Stimulated activated CD8-positive, alpha-beta memory T cell treated with anti-CD3 and anti-CD28 coated beads, Interleukin-4, amount 100 ng/mL, for 48 hours (primary cell): ENCODE measurements at regions not wholly inside any gene's neighbourhood (a gene's known extent, or its start where the extent isn't known, plus 50 kb on each side); places are given as distances from the start of the nearest gene placed in this dataset.

Experiments
- DNase-seq: peaks from one replicate; pipeline ENCODE4 v3.0.0-alpha.2; 2020

DNA sequence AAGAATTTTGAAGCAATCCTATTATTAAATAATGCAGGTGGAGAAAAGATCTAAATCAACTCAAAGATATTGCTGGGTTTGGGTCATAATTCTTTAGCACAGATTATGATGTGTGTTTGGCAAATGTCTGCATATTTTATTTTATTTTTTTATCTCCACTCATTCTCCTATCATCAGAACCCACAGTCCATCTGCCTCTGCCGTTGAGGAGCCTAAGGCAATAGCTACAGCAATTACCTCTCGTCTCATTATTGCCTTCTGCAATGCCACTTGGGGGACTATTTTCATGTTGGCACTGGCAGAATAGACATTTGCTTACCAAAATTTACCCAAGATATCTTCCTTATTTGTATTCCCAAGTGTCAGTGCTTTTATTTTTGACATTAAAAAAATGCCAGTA, 815.9 kb upstream of the CNTNAP5 start:
- DNase-seq: no peak

DNA sequence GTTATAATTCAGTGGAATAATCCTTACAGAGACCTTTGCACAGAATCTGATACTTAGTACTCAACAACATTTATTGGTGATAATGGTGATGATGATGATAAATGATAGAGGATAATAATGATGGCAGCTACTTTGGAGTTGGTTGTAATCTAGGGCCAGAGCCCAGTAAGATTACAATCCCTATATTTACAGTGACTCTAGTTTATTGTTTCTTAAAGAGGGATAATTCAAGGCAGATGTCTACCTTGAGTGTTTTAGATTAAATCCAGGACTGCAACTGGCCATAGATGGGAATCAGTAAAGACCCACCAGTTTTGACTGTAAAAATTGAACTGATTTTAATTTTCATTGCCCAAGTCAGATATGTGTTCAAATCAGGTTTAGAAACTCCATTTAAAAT, 813.9 kb upstream of the CNTNAP5 start:
- no peak for DNase-seq

DNA sequence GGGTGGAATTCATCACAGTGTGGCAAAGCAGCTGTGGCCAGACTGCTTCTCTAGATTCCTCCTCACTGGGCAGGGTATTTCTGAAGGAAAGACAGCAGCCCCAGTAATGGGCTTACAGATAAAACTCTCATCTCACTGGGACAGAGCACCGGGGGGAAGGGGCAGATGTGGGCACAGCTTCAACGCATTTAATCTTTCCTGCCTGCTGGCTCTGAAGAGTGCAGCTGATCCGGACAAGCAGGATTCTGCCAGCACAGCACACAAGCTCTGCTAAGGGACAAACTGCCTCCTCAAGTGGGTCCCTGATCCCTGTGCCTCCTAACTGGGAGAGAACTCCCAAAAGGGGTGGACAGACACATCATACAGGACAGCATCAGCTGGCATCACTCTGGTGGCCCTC, 779.9 kb upstream of the CNTNAP5 start:
- DNase-seq: no peak

DNA sequence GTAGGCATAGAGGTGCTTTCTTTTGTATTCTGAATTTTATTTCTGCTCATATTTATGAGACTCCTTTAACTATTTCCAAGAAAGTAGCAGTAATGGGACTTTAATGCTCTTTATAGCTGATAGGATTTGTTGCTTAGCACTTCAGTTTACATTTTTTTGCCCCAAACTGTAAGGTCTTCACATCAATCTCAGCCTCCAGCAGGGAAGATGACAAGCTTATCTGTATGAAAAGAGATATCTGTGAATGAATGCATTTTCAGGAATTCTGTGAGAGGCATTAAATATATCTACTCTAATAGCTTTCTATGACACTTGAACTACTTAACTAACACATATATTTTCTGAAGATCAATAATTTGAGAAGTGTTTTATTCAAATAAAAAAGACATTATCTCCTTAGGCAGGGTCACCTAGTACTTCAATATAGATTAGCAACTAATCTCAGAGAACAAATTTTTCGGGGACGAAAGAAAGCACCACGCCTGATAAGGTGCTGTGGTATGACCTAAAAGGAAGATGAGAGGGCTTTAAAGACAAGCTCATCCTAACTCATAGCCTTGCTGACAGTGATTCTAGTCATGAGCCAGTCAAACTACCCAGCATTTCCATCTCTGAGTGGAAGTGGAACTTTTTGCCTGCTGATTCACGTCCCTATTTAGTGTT, 766.1 kb upstream of the CNTNAP5 start:
- DNase-seq: no peak

DNA sequence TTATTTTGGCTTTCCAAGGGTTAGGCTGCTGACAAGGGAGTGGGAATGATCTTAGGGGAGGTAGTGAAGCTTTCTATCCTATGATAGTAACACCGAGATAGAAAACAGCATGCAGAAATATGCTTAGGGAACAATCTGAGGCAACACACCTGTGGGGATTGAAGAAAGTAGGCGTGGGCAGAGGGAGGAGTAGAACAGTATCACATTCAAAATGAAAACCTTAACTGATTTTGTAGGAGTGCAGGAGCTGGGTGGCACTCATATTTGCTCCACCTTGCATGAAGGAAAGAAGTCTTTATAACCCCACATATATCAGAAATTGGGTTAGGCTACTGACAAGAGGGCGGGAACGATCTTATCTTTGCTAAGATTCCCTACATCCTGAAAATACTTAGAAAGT, 762.2 kb upstream of the CNTNAP5 start:
- no peak for DNase-seq

DNA sequence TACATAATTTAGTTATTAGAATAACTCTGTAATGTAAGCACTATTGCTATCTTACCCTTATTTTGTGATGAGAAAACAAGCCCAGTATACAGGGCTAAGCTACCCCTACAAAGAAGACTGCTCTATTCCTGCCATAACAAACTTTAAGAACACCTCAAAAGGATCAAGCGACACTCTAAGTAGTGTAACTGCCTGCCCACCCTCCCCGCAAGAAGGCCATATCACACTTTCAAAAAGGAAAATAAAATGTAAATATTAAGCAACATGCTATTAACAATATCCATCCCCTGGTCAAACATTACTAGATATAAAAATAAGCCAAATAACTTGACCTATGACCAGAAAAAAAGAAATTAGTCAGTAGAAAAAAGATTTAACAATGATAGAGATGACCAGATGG, 741.7 kb upstream of the CNTNAP5 start:
- DNase-seq: no peak

DNA sequence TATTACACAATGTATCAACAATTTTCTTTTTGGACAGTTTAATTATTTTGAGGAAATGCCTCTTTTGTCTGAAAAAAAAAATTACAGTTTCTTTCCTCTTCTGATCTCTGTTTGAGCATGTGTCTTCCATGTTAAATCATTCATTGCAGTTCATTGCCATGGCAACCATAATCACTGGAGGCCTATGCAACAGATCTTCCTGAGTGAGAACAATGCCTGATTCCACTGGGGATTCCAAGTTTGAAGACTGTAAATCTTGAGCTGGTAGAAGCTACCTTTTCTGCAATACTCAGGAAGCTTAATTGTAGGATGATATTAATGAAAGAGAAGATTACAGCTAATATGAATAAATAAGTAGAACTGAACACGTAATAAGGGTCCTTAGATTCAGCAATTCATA, 721.4 kb upstream of the CNTNAP5 start:
- DNase-seq: no peak
